Omental fat pad (tissue), 3 donors: ENCODE measurements at regions not wholly inside any gene's neighbourhood (a gene's known extent, or its start where the extent isn't known, plus 50 kb on each side); places are given as distances from the start of the nearest gene placed in this dataset.

Experiments
- ATAC-seq: fragments of 150-250 bp; one replicate; pipeline ENCODE4 v1.9.1; 2016; ENCODE audit warnings: mild to moderate bottlenecking, moderate library complexity; ENCODE audit not compliant: low FRiP score
- DNase-seq: peaks from one replicate; pipeline ENCODE4 v3.0.0-alpha.2; 2019; ENCODE audit warnings: low spot score
- TF ChIP-seq, protein P1 (sequence below), 3 donors: fragments of 450-650 bp; IDR thresholded peaks; one replicate each; pipeline ENCODE4 v1.5.1; 2016 to 2017; ENCODE audit warnings: antibody characterized with exemption in 3 of 3, mild to moderate bottlenecking in 3 of 3, moderate library complexity in 2 of 3

DNA sequence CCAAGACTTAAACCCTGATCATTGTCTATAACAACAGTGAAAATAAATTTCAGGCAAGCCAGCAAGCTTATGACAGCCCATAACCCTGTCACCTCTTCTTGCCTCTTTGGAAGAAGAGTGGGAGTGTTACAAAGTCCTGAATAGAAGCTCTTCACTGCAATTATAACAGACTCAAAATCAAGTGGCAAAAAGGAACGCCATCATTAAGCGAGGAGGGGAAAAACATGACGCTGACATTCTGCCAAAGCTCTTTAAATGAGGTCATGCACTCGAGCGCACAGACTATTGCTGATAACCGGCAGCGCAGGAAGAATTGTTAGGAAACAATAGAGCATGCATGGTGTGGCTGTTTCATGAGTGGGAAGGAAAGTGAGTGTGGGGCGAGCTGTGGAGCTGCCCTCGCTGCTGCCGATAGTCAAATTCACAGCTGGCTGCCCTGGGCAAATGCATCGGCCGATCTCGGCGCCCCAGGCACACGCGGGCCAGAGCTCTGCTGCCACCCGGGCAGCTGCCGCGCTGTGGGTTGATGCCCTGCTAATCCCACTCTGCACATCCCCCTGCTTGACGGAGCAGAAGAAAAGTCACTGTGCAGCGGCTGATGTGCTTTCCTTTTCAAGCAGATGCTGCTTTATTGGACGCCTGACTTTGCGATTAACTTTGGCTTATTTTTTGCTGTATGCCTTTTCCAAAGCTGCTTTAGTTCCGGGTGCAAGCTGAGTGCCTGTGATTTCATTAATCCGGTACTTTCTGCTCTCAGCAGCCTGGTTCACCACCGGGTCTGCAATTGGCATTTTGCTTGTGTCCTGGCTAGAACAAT lies 102.4 kb upstream of the ST6GALNAC5 start:
- TF ChIP-seq, protein P1, sequence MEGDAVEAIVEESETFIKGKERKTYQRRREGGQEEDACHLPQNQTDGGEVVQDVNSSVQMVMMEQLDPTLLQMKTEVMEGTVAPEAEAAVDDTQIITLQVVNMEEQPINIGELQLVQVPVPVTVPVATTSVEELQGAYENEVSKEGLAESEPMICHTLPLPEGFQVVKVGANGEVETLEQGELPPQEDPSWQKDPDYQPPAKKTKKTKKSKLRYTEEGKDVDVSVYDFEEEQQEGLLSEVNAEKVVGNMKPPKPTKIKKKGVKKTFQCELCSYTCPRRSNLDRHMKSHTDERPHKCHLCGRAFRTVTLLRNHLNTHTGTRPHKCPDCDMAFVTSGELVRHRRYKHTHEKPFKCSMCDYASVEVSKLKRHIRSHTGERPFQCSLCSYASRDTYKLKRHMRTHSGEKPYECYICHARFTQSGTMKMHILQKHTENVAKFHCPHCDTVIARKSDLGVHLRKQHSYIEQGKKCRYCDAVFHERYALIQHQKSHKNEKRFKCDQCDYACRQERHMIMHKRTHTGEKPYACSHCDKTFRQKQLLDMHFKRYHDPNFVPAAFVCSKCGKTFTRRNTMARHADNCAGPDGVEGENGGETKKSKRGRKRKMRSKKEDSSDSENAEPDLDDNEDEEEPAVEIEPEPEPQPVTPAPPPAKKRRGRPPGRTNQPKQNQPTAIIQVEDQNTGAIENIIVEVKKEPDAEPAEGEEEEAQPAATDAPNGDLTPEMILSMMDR (IDR thresholded peaks at IDR 0.05), result no peak
- DNase-seq, result no peak
- ATAC-seq, result no peak

DNA sequence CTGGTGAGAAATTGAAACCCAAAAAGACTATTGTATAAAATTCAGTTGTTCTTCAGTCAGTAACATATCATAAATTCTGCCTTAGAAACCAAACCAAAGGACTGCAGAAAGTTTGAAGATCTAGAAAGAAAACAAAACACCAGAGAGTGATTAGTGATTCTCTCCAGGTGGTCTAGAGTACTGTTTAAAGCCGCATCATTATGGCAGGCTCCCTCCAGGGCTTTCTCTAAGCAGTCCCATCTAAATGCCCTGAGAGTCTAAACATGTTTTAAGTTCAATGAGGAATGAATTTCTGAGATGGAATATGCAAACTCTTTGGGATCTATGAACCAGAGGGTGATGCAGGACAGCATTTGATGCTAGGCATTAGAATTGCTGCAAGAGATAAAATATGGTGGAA lies 100.9 kb upstream of the ST6GALNAC5 start:
- DNase-seq (no peak), ATAC-seq (no peak)
- TF ChIP-seq, protein P1 (IDR thresholded peaks at IDR 0.05), result no peak

DNA sequence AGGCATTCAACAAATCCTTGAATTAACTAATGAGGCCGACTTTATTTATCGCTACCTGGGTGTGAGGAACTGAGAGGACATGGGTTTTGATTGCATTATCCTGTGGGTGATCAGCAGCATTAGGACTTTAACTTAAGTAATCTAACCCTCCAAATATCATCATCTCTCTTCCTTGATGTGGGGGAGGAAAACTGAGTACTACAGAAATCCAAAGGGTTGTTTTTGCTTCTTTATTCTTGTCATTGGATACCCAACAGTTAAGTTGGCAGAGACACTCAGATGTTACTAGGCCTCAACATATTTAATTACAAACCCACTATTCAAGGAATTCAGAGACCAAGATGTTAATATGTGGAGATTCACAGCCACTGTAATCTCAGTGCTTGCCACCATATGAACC lies 97.4 kb upstream of the ST6GALNAC5 start:
- TF ChIP-seq, protein P1 (IDR thresholded peaks at IDR 0.05), result no peak
- DNase-seq (no peak), ATAC-seq (no peak)

DNA sequence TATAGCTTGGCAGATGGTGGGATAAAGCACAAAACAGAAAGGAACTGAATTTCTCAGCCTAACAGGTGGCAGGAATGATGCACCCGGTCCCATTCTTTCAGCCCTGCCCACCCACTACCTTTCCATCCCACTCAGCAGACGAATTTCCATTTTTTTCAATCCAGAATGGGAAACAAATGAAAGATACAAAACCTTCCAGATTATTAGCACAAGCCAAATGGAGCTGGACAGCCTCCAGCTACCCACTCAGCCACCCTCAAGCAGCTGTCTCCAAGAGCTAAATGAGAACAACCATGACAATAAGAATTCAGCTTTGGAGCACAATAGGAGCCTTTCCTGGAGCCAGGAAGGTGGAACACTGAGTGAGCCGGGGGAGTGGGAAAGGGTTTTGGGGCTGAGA lies 96.3 kb upstream of the ST6GALNAC5 start:
- TF ChIP-seq, protein P1 (IDR thresholded peaks at IDR 0.05), result no peak
- DNase-seq (no peak), ATAC-seq (no peak)

DNA sequence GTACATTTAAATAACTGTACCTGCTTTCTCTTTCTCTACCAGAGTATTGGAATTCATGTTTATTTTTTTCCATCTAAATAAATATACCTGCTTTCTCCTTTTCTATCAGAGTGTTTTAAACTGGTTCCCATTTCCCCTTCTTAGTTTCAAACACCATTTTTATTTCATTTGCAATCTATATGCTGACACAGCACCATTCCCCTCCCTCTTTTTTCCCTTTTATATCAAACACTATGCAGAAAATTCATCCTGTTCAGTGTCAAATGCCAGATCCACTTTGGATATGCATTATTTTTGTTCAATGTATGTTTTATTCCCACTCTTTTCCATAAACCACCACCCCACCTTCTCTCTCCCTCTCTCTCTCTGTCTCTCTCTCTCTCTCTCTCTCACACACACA lies 85.8 kb upstream of the ST6GALNAC5 start:
- no peak for ATAC-seq
- TF ChIP-seq, protein P1 (IDR thresholded peaks at IDR 0.05), result no peak
- no peak for DNase-seq

DNA sequence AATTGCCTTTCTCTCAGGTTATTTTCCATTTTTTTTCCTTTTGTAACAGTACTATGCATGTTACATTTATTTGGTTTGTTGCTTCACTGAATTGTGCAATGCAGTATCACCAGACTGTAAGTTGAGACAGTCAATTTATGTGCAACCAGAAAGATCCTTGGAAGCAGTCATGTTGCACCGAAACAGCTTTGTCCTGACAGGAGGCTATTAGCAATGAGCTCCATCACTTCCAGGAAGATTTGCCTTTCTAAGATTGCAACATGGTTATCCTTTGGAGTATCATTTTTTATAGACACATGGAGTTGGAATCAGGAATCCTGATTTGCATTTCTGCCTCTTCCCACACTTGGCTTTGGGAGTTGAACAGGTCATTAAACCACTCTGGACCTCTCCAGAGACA lies 84.5 kb upstream of the ST6GALNAC5 start:
- DNase-seq (no peak), ATAC-seq (no peak)
- TF ChIP-seq, protein P1 (IDR thresholded peaks at IDR 0.05), result no peak

DNA sequence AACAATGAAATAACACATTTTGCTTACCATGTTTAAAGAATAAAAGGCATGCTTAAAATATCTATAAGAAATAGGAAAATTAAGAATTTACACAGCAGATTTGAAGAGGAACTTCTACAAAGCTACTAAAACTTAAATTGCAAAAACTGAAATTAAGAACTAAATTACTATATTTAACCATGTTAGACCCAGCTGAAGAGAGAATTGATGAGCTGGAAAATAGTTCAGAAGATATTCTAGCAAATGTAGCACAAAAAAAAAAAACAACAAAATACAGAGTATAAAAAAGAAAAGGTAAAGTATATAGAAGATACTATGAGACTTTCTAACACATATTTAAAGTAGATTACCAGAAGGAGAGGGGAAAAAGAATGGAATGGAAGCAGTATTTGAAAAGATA lies 82.8 kb upstream of the ST6GALNAC5 start:
- TF ChIP-seq, protein P1 (IDR thresholded peaks at IDR 0.05), result no peak
- ATAC-seq (no peak), DNase-seq (no peak)
